HG02571 (cell line): ENCODE measurements at regions not wholly inside any gene's neighbourhood (a gene's known extent, or its start where the extent isn't known, plus 50 kb on each side); places are given as distances from the start of the nearest gene placed in this dataset.
"Not testable (repeated sequence)": the region's sequence is repeated elsewhere in the genome, so short reads cannot be mapped to it uniquely, and the experiment has no call there.

Experiments used
- ATAC-seq: cut with Tn5 transposase; IDR thresholded peaks from one replicate; pipeline ENCODE4 v1.9.1; 2021; ENCODE audit warnings: mild to moderate bottlenecking, moderate library complexity; ENCODE audit not compliant: unreplicated experiment

- ATAC-seq: no peak
Observed at GRCh38 chr15:31433091-31433490, 106.5 kb downstream of the KLF13 start.

DNA sequence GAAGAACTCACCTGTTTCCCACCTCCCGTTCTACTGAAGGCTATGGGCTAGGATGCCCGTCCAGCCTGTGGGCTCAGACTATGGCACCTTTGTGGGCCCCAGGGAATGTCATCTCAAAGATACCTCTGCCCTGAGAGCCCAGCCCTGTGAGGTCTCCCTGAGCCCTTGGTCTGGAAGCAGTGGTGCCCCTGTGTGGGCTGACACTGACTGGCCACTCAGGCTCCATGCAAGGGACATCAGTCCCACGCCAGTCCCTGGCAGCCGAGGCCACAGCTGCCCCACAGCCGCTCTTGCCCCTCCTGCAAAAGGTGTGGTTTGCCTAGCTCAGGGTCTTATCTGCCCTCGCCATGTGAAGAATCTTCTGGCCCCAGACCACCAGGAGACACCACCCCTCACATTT is 106.9 kb downstream of the KLF13 start:
- ATAC-seq: no peak

DNA sequence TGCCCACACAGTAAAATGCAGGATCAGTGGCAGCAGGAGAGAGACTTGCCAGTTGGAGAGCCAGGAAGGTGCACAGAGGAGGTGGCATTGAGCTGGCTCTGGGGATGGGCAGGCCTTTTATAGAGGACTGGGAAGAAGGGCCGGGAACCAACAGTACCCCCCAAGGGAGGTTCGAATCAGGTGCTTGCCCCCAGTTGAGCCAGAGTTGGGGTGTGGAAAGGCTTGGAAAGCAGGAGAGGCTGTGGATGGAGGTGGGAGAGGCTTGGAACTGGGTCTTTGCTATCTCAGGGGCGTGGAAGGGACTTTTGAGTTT is 107.6 kb downstream of the KLF13 start:
- no peak for ATAC-seq

- ATAC-seq: peak; percentile 35
Observed at GRCh38 chr15:31434588-31435260, 108.1 kb downstream of the KLF13 start.

- ATAC-seq: peak; percentile 61
Observed at GRCh38 chr15:31435261-31435911, 108.8 kb downstream of the KLF13 start.

DNA sequence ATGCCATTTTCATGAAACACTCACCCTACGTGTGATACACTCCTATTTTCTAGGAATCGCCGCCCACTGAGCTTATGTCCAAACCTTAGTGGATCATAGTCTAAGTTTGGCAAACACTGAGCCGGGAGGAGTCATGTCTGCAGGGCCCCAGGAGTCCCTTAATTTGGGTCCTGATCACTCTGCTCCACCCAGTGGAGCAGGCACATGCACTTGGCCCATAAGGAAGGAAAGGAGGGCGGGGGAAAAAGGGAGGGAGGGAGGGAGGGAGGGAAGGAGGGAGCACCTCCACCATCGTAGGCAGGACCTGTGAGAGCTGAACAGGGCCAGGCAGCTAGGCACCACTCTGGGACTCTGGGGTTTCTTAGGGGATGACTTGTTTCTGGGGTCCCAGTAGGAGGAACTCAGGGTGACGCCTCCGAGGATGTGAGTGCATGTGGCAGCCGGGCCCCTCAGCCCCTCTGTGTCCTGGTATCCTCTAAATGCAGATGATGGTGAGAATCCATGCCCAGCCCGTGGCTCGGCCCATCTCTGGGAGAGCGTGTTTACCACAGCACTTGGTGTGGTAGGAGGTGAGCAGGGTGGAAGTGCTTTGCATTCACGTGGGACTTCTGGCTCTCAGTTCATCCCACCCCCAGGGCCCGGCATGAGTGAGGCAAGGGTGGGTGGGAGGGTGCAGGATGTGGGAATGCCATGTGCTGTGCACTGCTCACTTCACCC is 109.4 kb downstream of the KLF13 start:
- ATAC-seq: no peak

DNA sequence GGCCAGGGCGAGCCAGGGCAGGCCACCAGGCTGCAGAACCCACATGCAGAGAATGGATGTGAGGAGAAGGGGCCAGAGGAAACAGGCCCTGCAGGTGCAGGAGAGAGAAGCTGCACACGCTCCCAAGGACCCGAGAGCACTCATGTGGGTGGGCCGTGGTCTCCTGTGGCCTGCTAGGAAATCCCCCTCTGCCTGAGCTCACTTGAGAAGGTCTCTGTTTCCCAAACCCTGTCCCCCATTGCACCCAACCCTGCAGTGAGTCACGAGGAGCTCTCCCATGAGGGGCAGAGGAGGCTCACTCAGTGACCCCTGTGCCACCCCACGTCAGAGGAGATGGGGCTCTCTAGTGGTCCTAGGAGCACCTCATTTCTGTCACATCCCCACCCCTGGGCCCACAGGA is 111.1 kb downstream of the KLF13 start:
- no peak for ATAC-seq

- ATAC-seq: no peak
Observed at GRCh38 chr15:31438601-31439265, 112.1 kb downstream of the KLF13 start.

DNA sequence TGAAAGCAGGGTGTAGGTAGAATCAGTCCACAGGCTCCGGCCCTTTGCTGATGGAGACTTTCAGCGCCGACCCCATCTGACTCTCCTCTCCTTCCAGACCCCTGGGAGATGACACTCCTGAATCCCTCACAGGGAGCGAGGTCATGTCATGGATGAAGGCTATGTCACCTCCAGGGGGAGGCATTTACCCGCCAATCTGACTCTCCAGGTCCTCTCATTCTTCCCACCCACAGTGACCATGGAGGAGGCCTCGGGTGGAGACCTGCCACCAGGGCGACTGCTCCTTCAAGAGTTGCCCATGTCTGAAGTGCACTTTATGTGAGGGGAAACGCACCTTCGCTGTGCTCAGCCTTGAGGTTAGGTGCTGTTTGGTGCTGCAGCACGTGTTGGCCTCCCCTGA is 112.7 kb downstream of the KLF13 start:
- no peak for ATAC-seq

- not testable (repeated sequence) for ATAC-seq
Observed at GRCh38 chr15:31440216-31440615, 113.6 kb downstream of the KLF13 start.

DNA sequence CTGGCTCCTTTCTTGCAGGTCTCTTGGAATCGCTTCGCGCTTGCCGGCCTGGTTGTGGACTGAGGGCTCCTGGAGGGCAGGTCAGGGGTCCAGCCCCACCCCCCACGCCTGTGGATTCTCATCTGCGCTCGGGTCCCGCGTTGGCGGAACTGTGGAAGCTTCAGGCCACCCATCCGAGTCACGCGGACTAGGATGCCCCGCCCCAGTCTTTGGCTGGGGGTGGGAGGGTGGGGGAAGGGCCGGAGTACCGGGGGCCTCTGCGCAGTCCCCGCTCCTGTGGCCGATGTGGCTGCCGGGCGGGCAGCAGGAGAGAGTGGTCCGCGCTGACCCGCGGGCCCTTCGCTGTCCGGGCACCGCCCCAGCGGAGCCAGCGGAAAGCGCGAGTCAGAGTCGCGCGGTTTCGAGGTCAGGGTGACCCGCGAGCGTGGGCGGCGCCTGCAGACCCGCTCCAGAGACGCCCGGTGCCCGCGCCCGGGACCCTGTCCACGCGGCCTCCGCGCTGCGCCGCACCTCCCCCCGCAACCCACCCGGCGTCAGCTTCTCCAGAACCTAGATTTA is 114.2 kb downstream of the KLF13 start:
- no peak for ATAC-seq

DNA sequence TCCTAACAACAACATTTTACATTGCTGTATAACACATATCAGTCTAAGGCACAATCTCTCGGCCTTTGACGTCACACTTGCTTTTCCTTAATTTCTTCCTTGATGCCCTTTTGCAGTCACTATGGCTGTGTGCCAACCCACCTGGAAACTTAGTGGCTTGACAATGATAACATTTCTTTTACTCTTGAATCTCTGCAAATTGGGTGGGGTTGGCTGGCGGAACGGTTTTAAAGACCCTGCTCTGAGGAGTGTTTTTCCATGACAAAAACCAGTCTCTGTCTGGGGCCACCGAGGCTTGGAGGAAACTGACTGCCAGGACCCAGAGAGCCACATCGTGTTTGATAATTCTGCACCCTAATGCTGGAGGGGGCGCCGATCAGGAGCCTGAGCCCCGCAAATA is 115.6 kb downstream of the KLF13 start:
- no peak for ATAC-seq

DNA sequence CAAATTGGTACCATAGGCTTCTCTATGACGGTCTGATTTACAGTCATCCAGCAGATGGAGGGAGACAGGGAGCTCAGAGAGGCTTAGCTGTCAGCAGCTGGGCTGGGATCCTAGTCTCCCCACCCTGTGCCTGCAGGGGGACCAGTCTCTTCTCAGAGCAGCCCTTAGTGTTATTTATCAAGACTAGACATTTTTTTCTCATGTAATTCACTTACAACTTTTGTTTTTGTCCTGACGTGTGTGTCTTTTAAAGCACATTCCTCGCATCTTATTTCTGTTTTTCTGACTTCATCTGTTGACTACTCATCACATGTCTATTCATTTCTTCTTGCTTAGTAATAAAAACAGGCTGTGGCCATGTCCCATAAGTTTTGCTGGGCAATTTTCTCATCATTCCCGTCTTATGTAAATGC is 116.1 kb downstream of the KLF13 start:
- no peak for ATAC-seq

- no peak for ATAC-seq
Observed at GRCh38 chr15:31444844-31445243, 118.2 kb downstream of the KLF13 start.

- ATAC-seq: no peak
Observed at GRCh38 chr15:31446546-31446945, 119.9 kb downstream of the KLF13 start.

DNA sequence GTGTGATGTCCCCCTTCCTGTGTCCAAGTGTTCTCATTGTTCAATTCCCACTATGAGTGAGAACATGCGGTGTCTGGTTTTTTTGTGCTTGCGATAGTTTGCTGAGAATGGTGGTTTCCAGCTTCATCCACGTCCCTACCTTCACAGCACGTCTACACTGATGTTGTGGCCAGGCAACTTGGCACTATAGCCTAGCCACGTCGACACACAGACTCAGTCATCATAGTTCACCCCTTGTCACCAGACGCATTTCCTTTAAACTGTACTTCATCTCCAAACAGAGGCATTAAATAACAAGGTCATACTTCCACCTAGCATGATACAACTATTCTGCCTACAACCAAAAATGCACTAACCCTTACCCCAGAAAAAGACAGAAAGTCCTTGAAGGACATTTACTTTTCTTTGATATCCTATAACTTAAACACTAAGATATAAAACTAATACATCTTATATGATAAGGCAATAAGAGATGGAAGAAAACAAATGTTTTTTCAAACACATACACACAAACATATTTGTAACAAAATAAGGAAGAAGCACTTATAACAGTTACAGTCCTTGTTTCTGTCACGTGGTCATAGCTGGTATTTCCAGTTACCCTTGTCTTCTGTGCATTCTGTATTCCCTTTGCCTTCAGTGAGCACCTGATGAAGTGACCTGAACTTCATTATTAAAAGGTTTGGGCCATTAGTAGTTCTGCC is 121.4 kb downstream of the KLF13 start:
- no peak for ATAC-seq

DNA sequence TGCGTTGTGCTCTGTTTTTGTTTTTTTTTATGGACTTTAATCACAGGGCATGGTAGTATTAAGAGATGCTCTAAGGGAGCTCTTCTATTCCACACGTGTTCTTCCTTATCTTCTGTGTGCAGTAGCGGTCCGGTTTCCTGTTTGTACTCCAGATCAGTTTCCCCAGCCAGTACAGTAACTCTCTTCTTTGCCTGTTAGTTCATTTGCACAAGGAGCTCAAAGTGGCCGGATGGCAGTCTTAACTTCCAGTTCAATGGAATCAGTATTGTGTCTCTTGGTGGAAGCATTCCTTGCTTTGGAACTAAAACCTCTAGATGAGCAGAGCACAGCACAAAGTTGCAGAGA is 122.0 kb downstream of the KLF13 start:
- ATAC-seq: no peak

DNA sequence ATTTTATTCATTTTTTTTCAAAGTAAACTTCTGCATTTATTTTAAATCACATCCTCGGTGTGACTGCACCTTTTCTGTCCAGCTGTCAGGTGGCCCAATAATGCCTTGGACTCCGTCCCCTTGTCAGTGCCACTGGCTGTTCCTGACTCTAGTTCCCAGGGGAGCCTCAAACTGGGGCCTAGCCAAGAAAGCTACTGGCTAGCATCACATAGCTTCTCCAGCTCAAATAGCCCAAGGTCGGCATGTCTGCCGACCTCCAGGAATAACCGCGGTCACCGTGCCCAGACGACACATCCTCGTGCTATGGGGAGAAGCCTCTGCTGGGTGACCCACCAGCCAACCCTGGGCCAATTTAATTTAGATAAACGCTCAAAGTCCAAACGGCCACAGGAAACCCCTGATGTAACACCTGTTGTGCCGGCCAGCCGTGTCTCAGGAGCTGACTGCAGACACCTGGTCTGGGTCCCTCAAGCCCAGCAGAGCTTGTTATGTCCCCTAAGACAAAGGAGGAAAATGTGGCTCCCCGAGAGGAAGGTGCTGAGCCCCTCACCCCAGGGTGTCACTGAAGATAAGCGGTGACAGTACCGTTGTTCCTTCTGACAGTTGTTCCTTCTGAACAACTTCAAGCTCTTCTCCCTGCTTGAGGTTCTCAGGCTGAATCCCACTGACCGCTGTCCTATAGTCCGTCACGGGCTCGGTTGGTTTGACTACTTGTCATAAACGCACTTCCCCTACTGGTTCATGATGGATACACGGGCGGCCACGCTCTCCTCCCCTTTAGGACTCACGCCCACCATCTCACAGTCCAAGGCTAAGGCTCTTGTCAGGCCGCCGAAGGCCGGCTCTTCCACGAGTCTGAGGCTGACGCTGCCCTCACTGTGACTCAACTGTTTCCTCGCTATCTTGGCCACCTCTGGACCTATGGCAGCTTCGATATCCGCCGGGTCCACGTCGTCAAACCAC is 126.2 kb downstream of the KLF13 start:
- no peak for ATAC-seq

GRCh38 chr15:31453558-31454318 is 127.1 kb downstream of the KLF13 start:
- ATAC-seq: no peak
